H54 (cell line): ENCODE measurements at regions not wholly inside any gene's neighbourhood (a gene's known extent, or its start where the extent isn't known, plus 50 kb on each side); places are given as distances from the start of the nearest gene placed in this dataset.
A peak's percentile ranks its signal among the peaks of the same experiment; 100 is the strongest.

Experiments used
- DNase-seq: peaks from one replicate; pipeline ENCODE4 v3.0.0; 2011; ENCODE audit warnings: low spot score, mixed read lengths; ENCODE audit not compliant: insufficient read length
- FAIRE-seq: peaks from 3 replicates; lab custom pipeline; 2011; peaks lifted over from hg19 to GRCh38; lab: Jason Lieb, UNC
- POLR2A ChIP-seq: IDR thresholded peaks from 2 replicates; pipeline ENCODE4 v1.6.1; 2011; ENCODE audit warnings: low read depth, mild to moderate bottlenecking, low read length

GRCh38 chr2:19675003-19675629, 226.7 kb downstream of the TTC32 start:
- DNase-seq (no peak), FAIRE-seq (no peak)
- no peak for TF ChIP-seq POLR2A

GRCh38 chr2:19674051-19675002, 227.5 kb downstream of the TTC32 start:
- FAIRE-seq, result no peak
- TF ChIP-seq POLR2A, result no peak
- DNase-seq, result no peak

GRCh38 chr2:19673213-19673791, 228.5 kb downstream of the TTC32 start:
- no peak for TF ChIP-seq POLR2A
- FAIRE-seq (no peak), DNase-seq (no peak)

GRCh38 chr2:19671916-19672315, 229.9 kb downstream of the TTC32 start:
- TF ChIP-seq POLR2A, result no peak
- FAIRE-seq (no peak), DNase-seq (no peak)

- DNase-seq (no peak), FAIRE-seq (no peak)
- no peak for TF ChIP-seq POLR2A
These were observed 230.5 kb downstream of the TTC32 start for GRCh38 chr2:19671311-19671710.

GRCh38 chr2:19670303-19670702, 231.5 kb downstream of the TTC32 start:
- no peak for TF ChIP-seq POLR2A
- FAIRE-seq (no peak), DNase-seq (no peak)

- no peak for FAIRE-seq
- TF ChIP-seq POLR2A, result no peak
- DNase-seq, result no peak
These were observed 232.2 kb downstream of the TTC32 start for GRCh38 chr2:19669559-19669958.

GRCh38 chr2:19669126-19669525, 232.7 kb downstream of the TTC32 start:
- no peak for TF ChIP-seq POLR2A
- DNase-seq (no peak), FAIRE-seq (no peak)

GRCh38 chr2:19667536-19667949, 234.2 kb downstream of the TTC32 start:
- TF ChIP-seq POLR2A, result no peak
- DNase-seq (no peak), FAIRE-seq (no peak)

- DNase-seq (no peak), FAIRE-seq (peak; percentile 80)
- no peak for TF ChIP-seq POLR2A
These were observed 234.7 kb downstream of the TTC32 start for GRCh38 chr2:19667085-19667484.

- FAIRE-seq (no peak), DNase-seq (no peak)
- no peak for TF ChIP-seq POLR2A
These were observed 237.1 kb downstream of the TTC32 start for GRCh38 chr2:19664646-19665045.

GRCh38 chr2:19659024-19659792, 242.6 kb downstream of the TTC32 start:
- no peak for TF ChIP-seq POLR2A
- DNase-seq, result no peak
- FAIRE-seq, result no peak

GRCh38 chr2:19656011-19656410, 245.8 kb downstream of the TTC32 start:
- TF ChIP-seq POLR2A, result no peak
- FAIRE-seq (no peak), DNase-seq (no peak)

- FAIRE-seq (no peak), DNase-seq (no peak)
These were observed 247.3 kb downstream of the TTC32 start for GRCh38 chr2:19654310-19655090.

More at GRCh38 chr2:19654310-19655090, 247.3 kb downstream of the TTC32 start:
- TF ChIP-seq POLR2A, result no peak
